AG04450 (cell line): ENCODE measurements at regions not wholly inside any gene's neighbourhood (a gene's known extent, or its start where the extent isn't known, plus 50 kb on each side); places are given as distances from the start of the nearest gene placed in this dataset.

Source experiments
- CTCF ChIA-PET: fragments of 300-600, 350-600 bp; formaldehyde crosslinking; extraction: SDS; loops from one replicate; lab custom pipeline; 2022; ENCODE audit warnings: antibody characterized with exemption, inconsistent platforms; lab: Charles Lee
- POLR2A ChIA-PET: fragments of 350-600 bp; formaldehyde crosslinking; extraction: SDS; loops from one replicate; lab custom pipeline; 2021; ENCODE audit warnings: antibody characterized with exemption, inconsistent platforms; lab: Yijun Ruan, JAX
- DNase-seq: peaks from one replicate; pipeline ENCODE4 v3.0.0-alpha.2; 2011; ENCODE audit warnings: low read depth, low spot score
- H3K27ac ChIP-seq: one replicate; pipeline ENCODE4 v1.5.1; 2012; ENCODE audit warnings: low read depth, low read length, control low read depth
- H3K27me3 ChIP-seq: one replicate; pipeline ENCODE4 v1.6.0; 2012; ENCODE audit warnings: low read length; ENCODE audit not compliant: control insufficient read depth, insufficient read depth
- H3K4me3 ChIP-seq: 2 replicates; pipeline ENCODE4 v1.5.1; 2011; ENCODE audit warnings: mild to moderate bottlenecking, low read depth, low read length, control low read depth
- H3K9me3 ChIP-seq: 2 replicates; pipeline ENCODE4 v1.5.1; 2012; ENCODE audit warnings: low read length; ENCODE audit not compliant: control insufficient read depth, insufficient read depth
- TF ChIP-seq, protein P1 (sequence below): IDR thresholded peaks from 2 replicates; pipeline ENCODE4 v1.5.1; 2011; ENCODE audit warnings: low read depth, low read length, control low read depth, inconsistent platforms

GRCh38 chr17:62899361-62899760, 66.7 kb upstream of the TANC2 start:
- no peak for DNase-seq
- Histone ChIP-seq H3K4me3 (no peak overlapping the region), H3K27ac (no peak overlapping the region), H3K27me3 (no peaks in the 10 kb centered on the region), H3K9me3 (peaks cover 3% of the 10 kb centered on the region; the same call in 1 of the 2 replicates)
- POLR2A ChIA-PET, result no interaction called here
- TF ChIP-seq, protein P1, sequence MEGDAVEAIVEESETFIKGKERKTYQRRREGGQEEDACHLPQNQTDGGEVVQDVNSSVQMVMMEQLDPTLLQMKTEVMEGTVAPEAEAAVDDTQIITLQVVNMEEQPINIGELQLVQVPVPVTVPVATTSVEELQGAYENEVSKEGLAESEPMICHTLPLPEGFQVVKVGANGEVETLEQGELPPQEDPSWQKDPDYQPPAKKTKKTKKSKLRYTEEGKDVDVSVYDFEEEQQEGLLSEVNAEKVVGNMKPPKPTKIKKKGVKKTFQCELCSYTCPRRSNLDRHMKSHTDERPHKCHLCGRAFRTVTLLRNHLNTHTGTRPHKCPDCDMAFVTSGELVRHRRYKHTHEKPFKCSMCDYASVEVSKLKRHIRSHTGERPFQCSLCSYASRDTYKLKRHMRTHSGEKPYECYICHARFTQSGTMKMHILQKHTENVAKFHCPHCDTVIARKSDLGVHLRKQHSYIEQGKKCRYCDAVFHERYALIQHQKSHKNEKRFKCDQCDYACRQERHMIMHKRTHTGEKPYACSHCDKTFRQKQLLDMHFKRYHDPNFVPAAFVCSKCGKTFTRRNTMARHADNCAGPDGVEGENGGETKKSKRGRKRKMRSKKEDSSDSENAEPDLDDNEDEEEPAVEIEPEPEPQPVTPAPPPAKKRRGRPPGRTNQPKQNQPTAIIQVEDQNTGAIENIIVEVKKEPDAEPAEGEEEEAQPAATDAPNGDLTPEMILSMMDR, result no peak
- CTCF ChIA-PET, result no interaction called here

- CTCF ChIA-PET, result interaction anchor here (0.6 kb wide), 1 partner anchor 60 kb away, joined by 3 read pairs; no protein-coding TSS in a partner anchor
- TF ChIP-seq, protein P1, result no peak
- Histone ChIP-seq H3K27ac (no peak overlapping the region), H3K27me3 (no peaks in the 10 kb centered on the region), H3K9me3 (peaks cover 3% of the 10 kb centered on the region; the same call in 1 of the 2 replicates), H3K4me3 (no peak overlapping the region)
- POLR2A ChIA-PET, result no interaction called here
- DNase-seq, result no peak
Observed at GRCh38 chr17:62898239-62898864, 67.7 kb upstream of the TANC2 start.

- no peak for DNase-seq
- Histone ChIP-seq H3K4me3 (no peak overlapping the region), H3K27me3 (no peaks in the 10 kb centered on the region), H3K9me3 (peaks cover 3% of the 10 kb centered on the region; the same call in 1 of the 2 replicates), H3K27ac (no peak overlapping the region)
- ChIA-PET POLR2A (no interaction called here), CTCF (no interaction called here)
- TF ChIP-seq, protein P1, result no peak
Observed at GRCh38 chr17:62897706-62898105, 68.3 kb upstream of the TANC2 start.

GRCh38 chr17:62895320-62896301, 70.4 kb upstream of the TANC2 start:
- ChIA-PET CTCF (interaction anchor here (0.7 kb wide), 1 partner anchor 206 kb away, joined by 3 read pairs; no protein-coding TSS in a partner anchor), POLR2A (no interaction called here)
- no peak overlapping the region for H3K4me3 ChIP-seq
- H3K9me3 ChIP-seq, result peaks cover 3% of the 10 kb centered on the region; the same call in 1 of the 2 replicates
- no peak overlapping the region for H3K27ac ChIP-seq
- DNase-seq, result no peak
- H3K27me3 ChIP-seq, result no peaks in the 10 kb centered on the region
- TF ChIP-seq, protein P1, result no peak
